ENCODE measurements at regions not wholly inside any gene's neighbourhood (a gene's known extent, or its start where the extent isn't known, plus 50 kb on each side); places are given as distances from the start of the nearest gene placed in this dataset.

- Mint-ChIP-seq H3K4me3 (no peak overlapping the region), H3K4me1 (ENCODE audit: low read depth) (no peaks in the 10 kb centered on the region), H3K36me3 (ENCODE audit: insufficient read depth) (no peaks in the 10 kb centered on the region), H3K9me3 (no peaks in the 10 kb centered on the region), H3K27me3 (ENCODE audit: low read depth) (peaks cover 14% of the 10 kb centered on the region)
- no peak for DNase-seq
- no peak for ATAC-seq
These were observed 723.2 kb downstream of the BRD1 start for GRCh38 chr22:49104434-49104833.

- no peak for ATAC-seq
- no peak overlapping the region for H3K4me3 Mint-ChIP-seq
- DNase-seq = no peak
- no peaks in the 10 kb centered on the region for H3K9me3 Mint-ChIP-seq
- peaks cover 13% of the 10 kb centered on the region for H3K27me3 Mint-ChIP-seq (ENCODE audit: low read depth)
- no peaks in the 10 kb centered on the region for H3K4me1 Mint-ChIP-seq (ENCODE audit: low read depth)
- H3K36me3 Mint-ChIP-seq (ENCODE audit: insufficient read depth) = no peaks in the 10 kb centered on the region
These were observed 724.2 kb downstream of the BRD1 start for GRCh38 chr22:49103314-49104059.

GRCh38 chr22:49102367-49102766, 725.3 kb downstream of the BRD1 start:
- no peaks in the 10 kb centered on the region for H3K36me3 Mint-ChIP-seq (ENCODE audit: insufficient read depth)
- peaks cover 12% of the 10 kb centered on the region for H3K27me3 Mint-ChIP-seq (ENCODE audit: low read depth)
- no peaks in the 10 kb centered on the region for H3K9me3 Mint-ChIP-seq
- ATAC-seq (no peak), DNase-seq (no peak)
- no peaks in the 10 kb centered on the region for H3K4me1 Mint-ChIP-seq (ENCODE audit: low read depth)
- no peak overlapping the region for H3K4me3 Mint-ChIP-seq

- no peak for DNase-seq
- H3K4me3 Mint-ChIP-seq = no peak overlapping the region
- no peaks in the 10 kb centered on the region for H3K9me3 Mint-ChIP-seq
- H3K4me1 Mint-ChIP-seq (ENCODE audit: low read depth) = no peaks in the 10 kb centered on the region
- H3K27me3 Mint-ChIP-seq (ENCODE audit: low read depth) = peaks cover 9% of the 10 kb centered on the region
- no peaks in the 10 kb centered on the region for H3K36me3 Mint-ChIP-seq (ENCODE audit: insufficient read depth)
- ATAC-seq = no peak
These were observed 725.8 kb downstream of the BRD1 start for GRCh38 chr22:49101873-49102272.

GRCh38 chr22:49101225-49101624, 726.4 kb downstream of the BRD1 start:
- H3K36me3 Mint-ChIP-seq (ENCODE audit: insufficient read depth) = no peaks in the 10 kb centered on the region
- H3K4me1 Mint-ChIP-seq (ENCODE audit: low read depth) = no peaks in the 10 kb centered on the region
- ATAC-seq = no peak

GRCh38 chr22:49100773-49101172, 726.9 kb downstream of the BRD1 start:
- Mint-ChIP-seq H3K4me3 (no peak overlapping the region), H3K4me1 (ENCODE audit: low read depth) (no peaks in the 10 kb centered on the region), H3K27me3 (ENCODE audit: low read depth) (peaks cover 9% of the 10 kb centered on the region), H3K36me3 (ENCODE audit: insufficient read depth) (no peaks in the 10 kb centered on the region), H3K9me3 (no peaks in the 10 kb centered on the region)
- DNase-seq = no peak
- ATAC-seq = no peak

More at GRCh38 chr22:49101225-49101624, 726.4 kb downstream of the BRD1 start:
- no peak for DNase-seq
- Mint-ChIP-seq H3K9me3 (no peaks in the 10 kb centered on the region), H3K27me3 (ENCODE audit: low read depth) (peaks cover 9% of the 10 kb centered on the region), H3K4me3 (no peak overlapping the region)

GRCh38 chr22:49100316-49100715, 727.4 kb downstream of the BRD1 start:
- ATAC-seq = no peak
- no peaks in the 10 kb centered on the region for H3K9me3 Mint-ChIP-seq
- no peaks in the 10 kb centered on the region for H3K4me1 Mint-ChIP-seq (ENCODE audit: low read depth)
- H3K27me3 Mint-ChIP-seq (ENCODE audit: low read depth) = peaks cover 9% of the 10 kb centered on the region
- no peaks in the 10 kb centered on the region for H3K36me3 Mint-ChIP-seq (ENCODE audit: insufficient read depth)
- DNase-seq = no peak
- H3K4me3 Mint-ChIP-seq = no peak overlapping the region

- no peak for ATAC-seq
- no peaks in the 10 kb centered on the region for H3K4me1 Mint-ChIP-seq (ENCODE audit: low read depth)
- no peak for DNase-seq
- no peaks in the 10 kb centered on the region for H3K36me3 Mint-ChIP-seq (ENCODE audit: insufficient read depth)
- H3K27me3 Mint-ChIP-seq (ENCODE audit: low read depth) = peaks cover 9% of the 10 kb centered on the region
- no peaks in the 10 kb centered on the region for H3K9me3 Mint-ChIP-seq
- H3K4me3 Mint-ChIP-seq = no peak overlapping the region
These were observed 728.1 kb downstream of the BRD1 start for GRCh38 chr22:49099496-49100124.

GRCh38 chr22:49099089-49099488, 728.6 kb downstream of the BRD1 start:
- DNase-seq (no peak), ATAC-seq (no peak)
- H3K9me3 Mint-ChIP-seq = no peaks in the 10 kb centered on the region
- no peaks in the 10 kb centered on the region for H3K36me3 Mint-ChIP-seq (ENCODE audit: insufficient read depth)
- peaks cover 9% of the 10 kb centered on the region for H3K27me3 Mint-ChIP-seq (ENCODE audit: low read depth)
- H3K4me3 Mint-ChIP-seq = no peak overlapping the region
- H3K4me1 Mint-ChIP-seq (ENCODE audit: low read depth) = no peaks in the 10 kb centered on the region

GRCh38 chr22:49097966-49098365, 729.7 kb downstream of the BRD1 start:
- H3K36me3 Mint-ChIP-seq (ENCODE audit: insufficient read depth) = no peaks in the 10 kb centered on the region
- no peaks in the 10 kb centered on the region for H3K4me1 Mint-ChIP-seq (ENCODE audit: low read depth)
- H3K9me3 Mint-ChIP-seq = no peaks in the 10 kb centered on the region
- H3K27me3 Mint-ChIP-seq (ENCODE audit: low read depth) = peaks cover 9% of the 10 kb centered on the region
- no peak for DNase-seq
- H3K4me3 Mint-ChIP-seq = no peak overlapping the region
- ATAC-seq = no peak

GRCh38 chr22:49097171-49097925, 730.3 kb downstream of the BRD1 start:
- no peaks in the 10 kb centered on the region for H3K9me3 Mint-ChIP-seq
- H3K36me3 Mint-ChIP-seq (ENCODE audit: insufficient read depth) = no peaks in the 10 kb centered on the region
- no peak overlapping the region for H3K4me3 Mint-ChIP-seq
- no peaks in the 10 kb centered on the region for H3K4me1 Mint-ChIP-seq (ENCODE audit: low read depth)
- ATAC-seq (no peak), DNase-seq (no peak)
- peaks cover 9% of the 10 kb centered on the region for H3K27me3 Mint-ChIP-seq (ENCODE audit: low read depth)

- Mint-ChIP-seq H3K4me1 (ENCODE audit: low read depth) (no peaks in the 10 kb centered on the region), H3K27me3 (ENCODE audit: low read depth) (peaks cover 8% of the 10 kb centered on the region), H3K4me3 (no peak overlapping the region), H3K9me3 (no peaks in the 10 kb centered on the region), H3K36me3 (ENCODE audit: insufficient read depth) (no peaks in the 10 kb centered on the region)
- DNase-seq (no peak), ATAC-seq (no peak)
These were observed 731.2 kb downstream of the BRD1 start for GRCh38 chr22:49096476-49096875.

- H3K27me3 Mint-ChIP-seq (ENCODE audit: low read depth) = peaks cover 4% of the 10 kb centered on the region
- H3K36me3 Mint-ChIP-seq (ENCODE audit: insufficient read depth) = no peaks in the 10 kb centered on the region
- no peaks in the 10 kb centered on the region for H3K4me1 Mint-ChIP-seq (ENCODE audit: low read depth)
- ATAC-seq (no peak), DNase-seq (no peak)
- H3K9me3 Mint-ChIP-seq = no peaks in the 10 kb centered on the region
- no peak overlapping the region for H3K4me3 Mint-ChIP-seq
These were observed 732.3 kb downstream of the BRD1 start for GRCh38 chr22:49095366-49095765.

GRCh38 chr22:49094858-49095257, 732.8 kb downstream of the BRD1 start:
- peaks cover 4% of the 10 kb centered on the region for H3K27me3 Mint-ChIP-seq (ENCODE audit: low read depth)
- no peak overlapping the region for H3K4me3 Mint-ChIP-seq
- DNase-seq = no peak
- H3K9me3 Mint-ChIP-seq = no peaks in the 10 kb centered on the region
- no peaks in the 10 kb centered on the region for H3K36me3 Mint-ChIP-seq (ENCODE audit: insufficient read depth)
- H3K4me1 Mint-ChIP-seq (ENCODE audit: low read depth) = no peaks in the 10 kb centered on the region
- ATAC-seq = no peak

GRCh38 chr22:49094151-49094550, 733.5 kb downstream of the BRD1 start:
- no peaks in the 10 kb centered on the region for H3K4me1 Mint-ChIP-seq (ENCODE audit: low read depth)
- H3K4me3 Mint-ChIP-seq = no peak overlapping the region
- no peaks in the 10 kb centered on the region for H3K9me3 Mint-ChIP-seq
- DNase-seq = no peak
- H3K27me3 Mint-ChIP-seq (ENCODE audit: low read depth) = peaks cover 4% of the 10 kb centered on the region
- H3K36me3 Mint-ChIP-seq (ENCODE audit: insufficient read depth) = no peaks in the 10 kb centered on the region
- ATAC-seq = no peak
